IMR-90 (cell line): ENCODE measurements at regions not wholly inside any gene's neighbourhood (a gene's known extent, or its start where the extent isn't known, plus 50 kb on each side); places are given as distances from the start of the nearest gene placed in this dataset.

Experiments
- ATAC-seq: fragments of 200-7000 bp; cut with Tn5 transposase; 2 replicates; pipeline ENCODE4 v1.9.1; 2020; ENCODE audit warnings: low read depth, mild to moderate bottlenecking, moderate library complexity
- BruUV-seq: library from RNA; stranded (reverse); fragments of 400-500 nt; replicated peaks from 2 replicates; lab custom pipeline; 2021; lab: Mats Ljungman, UMichigan
- CTCF ChIA-PET: fragments of 300-600 bp; formaldehyde crosslinking; extraction: SDS; loops from one replicate; lab custom pipeline; 2021; ENCODE audit warnings: antibody characterized with exemption; lab: Yijun Ruan, JAX
- POLR2A ChIA-PET: fragments of 300-600 bp; sonication (Branson Sonifier 250); formaldehyde crosslinking; loops from one replicate; lab custom pipeline; 2022; ENCODE audit warnings: antibody characterized with exemption; ENCODE audit not compliant: unreplicated experiment; lab: Charles Lee
- DNase-seq: peaks from one replicate; pipeline ENCODE4 v3.0.0; 2013
- H2AFZ ChIP-seq: replicated peaks from 2 replicates; pipeline ENCODE3; 2013; ENCODE audit warnings: low read length, mild to moderate bottlenecking; ENCODE audit not compliant: poor library complexity
- H2AK5ac ChIP-seq: 2 replicates; pipeline ENCODE4 v1.6.1; 2013; ENCODE audit warnings: low read depth, low read length, inconsistent platforms
- H2AK9ac ChIP-seq: replicated peaks from 2 replicates; pipeline ENCODE3; 2013; ENCODE audit warnings: mild to moderate bottlenecking, low read depth, low read length, moderate library complexity; ENCODE audit not compliant: poor library complexity
- H2BK120ac ChIP-seq: 2 replicates; pipeline ENCODE4 v1.6.1; 2013; ENCODE audit warnings: low read depth, low read length, inconsistent platforms
- H2BK15ac ChIP-seq: 3 replicates; pipeline ENCODE4 v1.6.1; 2013; ENCODE audit warnings: low read depth, low read length, inconsistent platforms
- H2BK20ac ChIP-seq: 2 replicates; pipeline ENCODE4 v1.6.1; 2013; ENCODE audit warnings: low read depth, mild to moderate bottlenecking, inconsistent platforms, low read length, moderate library complexity
- H2BK5ac ChIP-seq: 2 replicates; pipeline ENCODE4 v1.6.1; 2013; ENCODE audit warnings: mild to moderate bottlenecking, low read depth, low read length, inconsistent platforms; ENCODE audit not compliant: poor library complexity, severe bottlenecking
- H3K14ac ChIP-seq: replicated peaks from 2 replicates; pipeline ENCODE4 v1.6.1; 2013; ENCODE audit warnings: low read depth, low read length, inconsistent platforms
- H3K18ac ChIP-seq: 2 replicates; pipeline ENCODE4 v1.6.1; 2013; ENCODE audit warnings: low read depth, low read length, control low read depth
- H3K23ac ChIP-seq: 2 replicates; pipeline ENCODE4 v1.6.1; 2013; ENCODE audit warnings: low read depth, low read length, inconsistent platforms
- H3K27ac ChIP-seq: 2 replicates; pipeline ENCODE4 v1.5.1; 2013; ENCODE audit warnings: mild to moderate bottlenecking, control low read depth, low read length; ENCODE audit not compliant: insufficient read depth
- H3K27me3 ChIP-seq: 2 replicates; pipeline ENCODE4 v1.6.1; 2013; ENCODE audit warnings: low read length; ENCODE audit not compliant: control insufficient read depth, insufficient read depth
- H3K36me3 ChIP-seq: 2 replicates; pipeline ENCODE4 v1.6.1; 2013; ENCODE audit warnings: low read length, mixed read lengths; ENCODE audit not compliant: control insufficient read depth, insufficient read depth
- H3K4ac ChIP-seq: 2 replicates; pipeline ENCODE4 v1.6.1; 2013; ENCODE audit warnings: low read depth, low read length, inconsistent platforms
- H3K4me1 ChIP-seq: 2 replicates; pipeline ENCODE4 v1.6.1; 2013; ENCODE audit warnings: low read length, mixed read lengths; ENCODE audit not compliant: control insufficient read depth, insufficient read depth
- H3K4me2 ChIP-seq: 2 replicates; pipeline ENCODE4 v1.6.1; 2013; ENCODE audit warnings: low read depth, mild to moderate bottlenecking, control low read depth, low read length, moderate library complexity
- H3K4me3 ChIP-seq: 2 replicates; pipeline ENCODE4 v1.5.1; 2013; ENCODE audit warnings: low read depth, mild to moderate bottlenecking, control low read depth, low read length, moderate library complexity; ENCODE audit not compliant: insufficient read depth
- H3K56ac ChIP-seq: 2 replicates; pipeline ENCODE4 v1.6.1; 2013; ENCODE audit warnings: low read length, inconsistent platforms; ENCODE audit not compliant: insufficient read depth; ENCODE audit errors: extremely low read depth
- H3K79me1 ChIP-seq, 2 experiments: 2 replicates each; pipeline ENCODE4 v1.6.1; 2013; ENCODE audit warnings: low read length in 2 of 2, inconsistent platforms in 1 of 2, low read depth in 1 of 2
- H3K9ac ChIP-seq: 2 replicates; pipeline ENCODE4 v1.6.1; 2013; ENCODE audit warnings: low read depth, low read length, control low read depth
- H3K9me1 ChIP-seq: 2 replicates; pipeline ENCODE4 v1.6.1; 2013; ENCODE audit warnings: low read length, inconsistent platforms; ENCODE audit not compliant: insufficient read depth
- H3K9me3 ChIP-seq: 2 replicates; pipeline ENCODE4 v1.6.1; 2013; ENCODE audit warnings: low read length; ENCODE audit not compliant: control insufficient read depth, insufficient read depth
- H4K20me1 ChIP-seq: 2 replicates; pipeline ENCODE4 v1.6.1; 2013; ENCODE audit warnings: low read length, inconsistent platforms; ENCODE audit not compliant: insufficient read depth
- H4K5ac ChIP-seq: 2 replicates; pipeline ENCODE4 v1.6.1; 2013; ENCODE audit warnings: mild to moderate bottlenecking, low read depth, low read length, control low read depth
- H4K8ac ChIP-seq, 2 experiments: 2 replicates each; pipeline ENCODE4 v1.6.1; 2013; ENCODE audit warnings: low read depth in 2 of 2, low read length in 2 of 2, control low read depth in 1 of 2, inconsistent platforms in 1 of 2
- H4K91ac ChIP-seq: 2 replicates; pipeline ENCODE4 v1.6.1; 2013; ENCODE audit warnings: low read depth, low read length, inconsistent platforms; ENCODE audit not compliant: insufficient read depth
- CEBPB ChIP-seq: IDR thresholded peaks from 2 replicates; pipeline ENCODE4 v1.6.1; 2012; ENCODE audit warnings: low read depth, low read length, improper control_type of control experiment
- FOS ChIP-seq: fragments of 150-350 bp; IDR thresholded peaks from 2 replicates; pipeline ENCODE4 v1.6.1; 2016; ENCODE audit warnings: low read depth, low read length
- MAFK ChIP-seq: IDR thresholded peaks from 2 replicates; pipeline ENCODE4 v1.6.1; 2012; ENCODE audit warnings: low read depth, low read length, improper control_type of control experiment
- POLR2A ChIP-seq: IDR thresholded peaks from 2 replicates; pipeline ENCODE4 v1.6.1; 2012; ENCODE audit warnings: mild to moderate bottlenecking, low read depth, low read length
- RAD21 ChIP-seq: IDR thresholded peaks from 2 replicates; pipeline ENCODE4 v1.6.1; 2012; ENCODE audit warnings: low read length, improper control_type of control experiment
- RCOR1 ChIP-seq: IDR thresholded peaks from 2 replicates; pipeline ENCODE4 v1.6.1; 2012; ENCODE audit warnings: mild to moderate bottlenecking, low read length, improper control_type of control experiment; ENCODE audit not compliant: insufficient replicate concordance
- SMC3 ChIP-seq: fragments of 150-350 bp; IDR thresholded peaks from 2 replicates; pipeline ENCODE4 v1.6.1; 2016; ENCODE audit warnings: low read depth, mild to moderate bottlenecking, antibody characterized with exemption, low read length, moderate library complexity
- USF2 ChIP-seq: fragments of 150-350 bp; IDR thresholded peaks from 2 replicates; pipeline ENCODE4 v1.6.1; 2017; ENCODE audit warnings: mild to moderate bottlenecking, antibody characterized with exemption, low read length, low read depth
- WGBS, 2 experiments: methylation state at CpG; one replicate each; pipeline versions ENCODE4 v1.1.5 to v1.1.7; 2013; ENCODE audit warnings: missing lambda C conversion rate in 2 of 2; ENCODE audit not compliant: insufficient read length in 1 of 2; ENCODE audit errors: extremely low coverage in 2 of 2; 5-methylcytosine and 5-hydroxymethylcytosine counted together
- dilution Hi-C: fragments of 300-500 bp; cut with HindIII; formaldehyde crosslinking; loops from one replicate; pipeline ENCODE4 v1.14.3; 2018; ENCODE audit warnings: low sequenced_read_pairs; ENCODE audit not compliant: unreplicated experiment
- in situ Hi-C: fragments of 300-500 bp; cut with MboI; formaldehyde crosslinking; loops from 3 replicates; pipeline ENCODE4 v1.14.3; 2019; ENCODE audit warnings: low sequenced_read_pairs, inconsistent platforms, mixed read lengths
- intact Hi-C: fragments of 100-400 bp; cut with micrococcal nuclease; formaldehyde crosslinking; loops from 2 replicates; pipeline ENCODE4 v1.10.0; 2022

- H4K20me1 ChIP-seq, result no peaks in the 10 kb centered on the region
- H3K14ac ChIP-seq, result no peak overlapping the region
- no peaks in the 10 kb centered on the region for H3K9me3 ChIP-seq
- no peaks in the 10 kb centered on the region for H3K9me1 ChIP-seq
- H3K56ac ChIP-seq, result no peak overlapping the region
- H3K9ac ChIP-seq, result no peak overlapping the region
- 90% methylated on average over 2 of the region's 5 CpGs; no CpG with 5 or more reads in 1 of the 2 experiments for WGBS, 2 experiments
- no TSS peak for BruUV-seq
- H2AK5ac ChIP-seq, result peak overlapping the region; percentile 25
- no peak overlapping the region for H3K18ac ChIP-seq
- no peak overlapping the region for H2BK120ac ChIP-seq
- TF ChIP-seq RAD21 (no peak), USF2 (no peak), SMC3 (no peak), POLR2A (no peak), MAFK (no peak), CEBPB (no peak), FOS (no peak), RCOR1 (no peak)
- H4K5ac ChIP-seq, result no peak overlapping the region
- no peak overlapping the region for H3K4me2 ChIP-seq
- no peaks in the 10 kb centered on the region for H3K79me1 ChIP-seq
- in situ Hi-C loops (no loop called here), intact Hi-C loops (no loop called here), dilution Hi-C loops (no loop called here)
- H2BK20ac ChIP-seq, result no peak overlapping the region
- CTCF ChIA-PET, result no interaction called here
- no peak overlapping the region for H2BK5ac ChIP-seq
- no peak overlapping the region for H4K91ac ChIP-seq
- no peak overlapping the region for H4K8ac ChIP-seq
- H3K27ac ChIP-seq, result no peak overlapping the region
- no peak overlapping the region for H2AK9ac ChIP-seq
- POLR2A ChIA-PET, result no interaction called here
- H3K4me3 ChIP-seq, result no peak overlapping the region
- no peaks in the 10 kb centered on the region for H3K36me3 ChIP-seq
- no peak overlapping the region for H3K4ac ChIP-seq
- no peak for DNase-seq
- no peaks in the 10 kb centered on the region for H3K27me3 ChIP-seq
- no peak overlapping the region for H2BK15ac ChIP-seq
- no peak overlapping the region for H3K23ac ChIP-seq
- no peak for ATAC-seq
- peaks cover 2% of the 10 kb centered on the region; the same call in 1 of the 2 replicates for H3K4me1 ChIP-seq
- H2AFZ ChIP-seq, result no peak overlapping the region
These were observed 142.6 kb upstream of the THBS1 start for GRCh38 chr15:39438260-39438659.
